ENCODE measurements at regions not wholly inside any gene's neighbourhood (a gene's known extent, or its start where the extent isn't known, plus 50 kb on each side); places are given as distances from the start of the nearest gene placed in this dataset.

GRCh38 chr5:136886608-136887007 lies 521.3 kb upstream of the TRPC7 start:
- H3K4me1 ChIP-seq (ENCODE audit: control insufficient read depth in 2 of 2, insufficient read depth in 2 of 2, low read length in 1 of 2) = no peaks in the 10 kb centered on the region
- H3K9me3 ChIP-seq (ENCODE audit: control insufficient read depth in 2 of 2, insufficient read depth in 1 of 2, low read depth in 1 of 2, low read length in 1 of 2) = no peaks in the 10 kb centered on the region
- no peaks in the 10 kb centered on the region for H3K27me3 ChIP-seq (ENCODE audit: control insufficient read depth in 1 of 2, insufficient read depth in 2 of 2, low read length in 2 of 2)
- H3K36me3 ChIP-seq (ENCODE audit: control insufficient read depth in 2 of 2, insufficient read depth in 2 of 2, low read length in 1 of 2) = no peaks in the 10 kb centered on the region
- no peak overlapping the region for H3K4me3 ChIP-seq (ENCODE audit: low read depth in 1 of 2, low read length in 2 of 2)
- H3K27ac ChIP-seq (ENCODE audit: low read depth in 2 of 2, low read length in 1 of 2) = no peak overlapping the region
- 59 to 69% methylated on average over 3 of the region's 3 CpGs for WGBS, 2 donors

GRCh38 chr5:136864960-136865359 lies 499.6 kb upstream of the TRPC7 start:
- H3K36me3 ChIP-seq (ENCODE audit: control insufficient read depth in 2 of 2, insufficient read depth in 2 of 2, low read length in 1 of 2) = no peaks in the 10 kb centered on the region
- no peaks in the 10 kb centered on the region for H3K9me3 ChIP-seq (ENCODE audit: control insufficient read depth in 2 of 2, insufficient read depth in 1 of 2, low read depth in 1 of 2, low read length in 1 of 2)
- H3K4me3 ChIP-seq (ENCODE audit: low read depth in 1 of 2, low read length in 2 of 2) = no peak overlapping the region
- no peak overlapping the region for H3K27ac ChIP-seq (ENCODE audit: low read depth in 2 of 2, low read length in 1 of 2)
- 86 to 92% methylated on average over 3 to 4 of the region's 4 CpGs for WGBS, 2 donors
- H3K4me1 ChIP-seq (ENCODE audit: control insufficient read depth in 2 of 2, insufficient read depth in 2 of 2, low read length in 1 of 2) = no peaks in the 10 kb centered on the region
- no peaks in the 10 kb centered on the region for H3K27me3 ChIP-seq (ENCODE audit: control insufficient read depth in 1 of 2, insufficient read depth in 2 of 2, low read length in 2 of 2)

GRCh38 chr5:136856648-136857047 lies 491.3 kb upstream of the TRPC7 start:
- Histone ChIP-seq H3K27me3 (ENCODE audit: control insufficient read depth in 1 of 2, insufficient read depth in 2 of 2, low read length in 2 of 2) (no peaks in the 10 kb centered on the region), H3K27ac (ENCODE audit: low read depth in 2 of 2, low read length in 1 of 2) (no peak overlapping the region), H3K4me3 (ENCODE audit: low read depth in 1 of 2, low read length in 2 of 2) (no peak overlapping the region), H3K36me3 (ENCODE audit: control insufficient read depth in 2 of 2, insufficient read depth in 2 of 2, low read length in 1 of 2) (no peaks in the 10 kb centered on the region), H3K9me3 (ENCODE audit: control insufficient read depth in 2 of 2, insufficient read depth in 1 of 2, low read depth in 1 of 2, low read length in 1 of 2) (no peaks in the 10 kb centered on the region), H3K4me1 (ENCODE audit: control insufficient read depth in 2 of 2, insufficient read depth in 2 of 2, low read length in 1 of 2) (no peaks in the 10 kb centered on the region)
- WGBS, 2 donors = 79 to 82% methylated on average over 3 of the region's 3 CpGs

- 6 to 61% methylated on average over 1 of the region's 1 CpG for WGBS, 2 donors
- no peaks in the 10 kb centered on the region for H3K4me1 ChIP-seq (ENCODE audit: control insufficient read depth in 2 of 2, insufficient read depth in 2 of 2, low read length in 1 of 2)
- no peak overlapping the region for H3K27ac ChIP-seq (ENCODE audit: low read depth in 2 of 2, low read length in 1 of 2)
- H3K4me3 ChIP-seq (ENCODE audit: low read depth in 1 of 2, low read length in 2 of 2) = no peak overlapping the region
- no peaks in the 10 kb centered on the region for H3K9me3 ChIP-seq (ENCODE audit: control insufficient read depth in 2 of 2, insufficient read depth in 1 of 2, low read depth in 1 of 2, low read length in 1 of 2)
- no peaks in the 10 kb centered on the region for H3K27me3 ChIP-seq (ENCODE audit: control insufficient read depth in 1 of 2, insufficient read depth in 2 of 2, low read length in 2 of 2)
- no peaks in the 10 kb centered on the region for H3K36me3 ChIP-seq (ENCODE audit: control insufficient read depth in 2 of 2, insufficient read depth in 2 of 2, low read length in 1 of 2)
Observed at GRCh38 chr5:136853971-136854370, 488.6 kb upstream of the TRPC7 start.

- no peak overlapping the region for H3K27ac ChIP-seq (ENCODE audit: low read depth in 2 of 2, low read length in 1 of 2)
- H3K4me1 ChIP-seq (ENCODE audit: control insufficient read depth in 2 of 2, insufficient read depth in 2 of 2, low read length in 1 of 2) = no peaks in the 10 kb centered on the region
- H3K36me3 ChIP-seq (ENCODE audit: control insufficient read depth in 2 of 2, insufficient read depth in 2 of 2, low read length in 1 of 2) = no peaks in the 10 kb centered on the region
- H3K4me3 ChIP-seq (ENCODE audit: low read depth in 1 of 2, low read length in 2 of 2) = no peak overlapping the region
- no peaks in the 10 kb centered on the region for H3K27me3 ChIP-seq (ENCODE audit: control insufficient read depth in 1 of 2, insufficient read depth in 2 of 2, low read length in 2 of 2)
- no peaks in the 10 kb centered on the region for H3K9me3 ChIP-seq (ENCODE audit: control insufficient read depth in 2 of 2, insufficient read depth in 1 of 2, low read depth in 1 of 2, low read length in 1 of 2)
Observed at GRCh38 chr5:136840601-136841000, 475.3 kb upstream of the TRPC7 start.

- H3K27me3 ChIP-seq (ENCODE audit: control insufficient read depth in 1 of 2, insufficient read depth in 2 of 2, low read length in 2 of 2) = no peaks in the 10 kb centered on the region
- no peaks in the 10 kb centered on the region for H3K36me3 ChIP-seq (ENCODE audit: control insufficient read depth in 2 of 2, insufficient read depth in 2 of 2, low read length in 1 of 2)
- 58 to 63% methylated on average over 1 of the region's 1 CpG for WGBS, 2 donors
- H3K9me3 ChIP-seq (ENCODE audit: control insufficient read depth in 2 of 2, insufficient read depth in 1 of 2, low read depth in 1 of 2, low read length in 1 of 2) = no peaks in the 10 kb centered on the region
- H3K4me3 ChIP-seq (ENCODE audit: low read depth in 1 of 2, low read length in 2 of 2) = no peak overlapping the region
- H3K27ac ChIP-seq (ENCODE audit: low read depth in 2 of 2, low read length in 1 of 2) = no peak overlapping the region
- H3K4me1 ChIP-seq (ENCODE audit: control insufficient read depth in 2 of 2, insufficient read depth in 2 of 2, low read length in 1 of 2) = no peaks in the 10 kb centered on the region
Observed at GRCh38 chr5:136836093-136836492, 470.7 kb upstream of the TRPC7 start.

GRCh38 chr5:136820848-136821247 lies 455.5 kb upstream of the TRPC7 start:
- Histone ChIP-seq H3K9me3 (ENCODE audit: control insufficient read depth in 2 of 2, insufficient read depth in 1 of 2, low read depth in 1 of 2, low read length in 1 of 2) (peaks cover 0 to 2% of the 10 kb centered on the region in 2 donors), H3K27ac (ENCODE audit: low read depth in 2 of 2, low read length in 1 of 2) (no peak overlapping the region)
- WGBS, 2 donors = 89 to 90% methylated on average over 1 of the region's 1 CpG

GRCh38 chr5:136819526-136820302 lies 454.4 kb upstream of the TRPC7 start:
- Histone ChIP-seq H3K4me1 (ENCODE audit: control insufficient read depth in 2 of 2, insufficient read depth in 2 of 2, low read length in 1 of 2) (no peaks in the 10 kb centered on the region), H3K9me3 (ENCODE audit: control insufficient read depth in 2 of 2, insufficient read depth in 1 of 2, low read depth in 1 of 2, low read length in 1 of 2) (peaks cover 0 to 2% of the 10 kb centered on the region in 2 donors)
- 85 to 95% methylated on average over 1 of the region's 1 CpG for WGBS, 2 donors

More at GRCh38 chr5:136820848-136821247, 455.5 kb upstream of the TRPC7 start:
- H3K36me3 ChIP-seq (ENCODE audit: control insufficient read depth in 2 of 2, insufficient read depth in 2 of 2, low read length in 1 of 2) = no peaks in the 10 kb centered on the region
- H3K4me3 ChIP-seq (ENCODE audit: low read depth in 1 of 2, low read length in 2 of 2) = no peak overlapping the region
- no peaks in the 10 kb centered on the region for H3K4me1 ChIP-seq (ENCODE audit: control insufficient read depth in 2 of 2, insufficient read depth in 2 of 2, low read length in 1 of 2)
- H3K27me3 ChIP-seq (ENCODE audit: control insufficient read depth in 1 of 2, insufficient read depth in 2 of 2, low read length in 2 of 2) = no peaks in the 10 kb centered on the region

GRCh38 chr5:136816327-136816726 lies 451.0 kb upstream of the TRPC7 start:
- no peaks in the 10 kb centered on the region for H3K4me1 ChIP-seq (ENCODE audit: control insufficient read depth in 2 of 2, insufficient read depth in 2 of 2, low read length in 1 of 2)

More at GRCh38 chr5:136819526-136820302, 454.4 kb upstream of the TRPC7 start:
- Histone ChIP-seq H3K27me3 (ENCODE audit: control insufficient read depth in 1 of 2, insufficient read depth in 2 of 2, low read length in 2 of 2) (no peaks in the 10 kb centered on the region), H3K27ac (ENCODE audit: low read depth in 2 of 2, low read length in 1 of 2) (no peak overlapping the region), H3K4me3 (ENCODE audit: low read depth in 1 of 2, low read length in 2 of 2) (no peak overlapping the region), H3K36me3 (ENCODE audit: control insufficient read depth in 2 of 2, insufficient read depth in 2 of 2, low read length in 1 of 2) (no peaks in the 10 kb centered on the region)

More at GRCh38 chr5:136816327-136816726, 451.0 kb upstream of the TRPC7 start:
- 87 to 94% methylated on average over 2 of the region's 2 CpGs for WGBS, 2 donors
- Histone ChIP-seq H3K36me3 (ENCODE audit: control insufficient read depth in 2 of 2, insufficient read depth in 2 of 2, low read length in 1 of 2) (no peaks in the 10 kb centered on the region), H3K27ac (ENCODE audit: low read depth in 2 of 2, low read length in 1 of 2) (no peak overlapping the region), H3K9me3 (ENCODE audit: control insufficient read depth in 2 of 2, insufficient read depth in 1 of 2, low read depth in 1 of 2, low read length in 1 of 2) (peaks cover 0 to 5% of the 10 kb centered on the region in 2 donors), H3K4me3 (ENCODE audit: low read depth in 1 of 2, low read length in 2 of 2) (no peak overlapping the region), H3K27me3 (ENCODE audit: control insufficient read depth in 1 of 2, insufficient read depth in 2 of 2, low read length in 2 of 2) (no peaks in the 10 kb centered on the region)

Data from esophagus (tissue), 2 donors.